Activated CD4-positive, alpha-beta T cell treated with anti-CD3 and anti-CD28 coated beads, Interleukin-2, amount 10 ng/mL, durations not matched to agents 7 days and 5 days (primary cell): ENCODE measurements at regions not wholly inside any gene's neighbourhood (a gene's known extent, or its start where the extent isn't known, plus 50 kb on each side); places are given as distances from the start of the nearest gene placed in this dataset.

Source experiments
- CTCF ChIA-PET: fragments of 350-600 bp; sonication (Branson Sonifier 250); formaldehyde crosslinking; loops from one replicate; lab custom pipeline; 2021; ENCODE audit warnings: antibody characterized with exemption; lab: Charles Lee
- POLR2A ChIA-PET: fragments of 350-600 bp; sonication (Branson Sonifier 250); formaldehyde crosslinking; loops from one replicate; lab custom pipeline; 2021; ENCODE audit warnings: antibody characterized with exemption; lab: Charles Lee
- DNase-seq: peaks from one replicate; pipeline ENCODE4 v3.0.0-alpha.2; 2020
- H3K27ac Mint-ChIP-seq: one replicate; pipeline ENCODE4 v1.8.0; 2021; ENCODE audit warnings: mild to moderate bottlenecking, moderate library complexity, mixed read lengths
- H3K27me3 Mint-ChIP-seq: one replicate; pipeline ENCODE4 v1.8.0; 2021; ENCODE audit warnings: mixed read lengths
- H3K36me3 Mint-ChIP-seq: one replicate; pipeline ENCODE4 v1.8.0; 2021; ENCODE audit warnings: low read depth, mixed read lengths
- H3K4me1 Mint-ChIP-seq: one replicate; pipeline ENCODE4 v1.8.0; 2021; ENCODE audit warnings: mixed read lengths
- H3K4me3 Mint-ChIP-seq: one replicate; pipeline ENCODE4 v1.8.0; 2021; ENCODE audit warnings: mild to moderate bottlenecking, moderate library complexity, mixed read lengths
- H3K9me3 Mint-ChIP-seq: one replicate; pipeline ENCODE4 v1.8.0; 2021; ENCODE audit warnings: mixed read lengths

DNA sequence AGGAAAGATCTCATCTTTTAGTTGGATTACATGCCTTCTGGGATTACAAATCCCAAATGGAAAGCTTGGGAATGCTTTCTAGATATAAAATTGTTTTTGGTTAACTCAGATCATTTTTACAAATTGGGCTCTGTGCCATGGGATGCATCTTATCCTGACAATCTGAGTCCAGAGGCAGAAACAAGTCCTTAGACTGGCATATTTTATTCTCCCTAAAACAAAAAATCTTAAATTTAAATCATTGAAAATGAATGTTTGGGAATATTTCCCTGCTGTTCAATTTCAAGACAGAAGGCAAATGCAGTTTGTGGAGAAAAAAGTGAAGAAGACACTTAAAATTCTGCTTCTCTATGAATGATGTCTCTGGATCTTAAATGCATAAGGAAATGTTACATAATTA lies 456.6 kb upstream of the GOT2 start:
- H3K27me3 Mint-ChIP-seq, result no peaks in the 10 kb centered on the region
- POLR2A ChIA-PET, result no interaction called here
- H3K4me3 Mint-ChIP-seq, result no peak overlapping the region

DNA sequence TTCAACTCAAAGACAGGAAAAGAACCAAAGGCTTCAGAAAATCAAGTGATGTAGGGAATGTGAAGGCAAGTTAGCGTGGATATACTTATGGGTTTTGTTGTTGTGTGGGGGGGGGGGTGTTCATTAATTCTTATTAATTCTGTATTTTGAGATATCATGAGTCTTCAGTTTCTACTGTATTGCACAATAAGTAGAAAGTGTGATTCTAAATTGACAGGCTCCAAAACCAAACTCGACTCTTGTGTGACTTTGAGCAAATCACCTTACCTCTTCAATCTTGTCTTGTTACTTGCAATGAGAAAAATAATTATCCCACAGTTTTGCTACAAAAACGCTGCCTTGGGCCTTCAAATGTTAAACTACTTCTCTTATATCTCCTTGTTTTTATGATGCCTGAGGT lies 453.9 kb upstream of the GOT2 start:
- no peaks in the 10 kb centered on the region for H3K4me1 Mint-ChIP-seq
- no peaks in the 10 kb centered on the region for H3K36me3 Mint-ChIP-seq
- no peak overlapping the region for H3K27ac Mint-ChIP-seq
- no peak for DNase-seq
- no peak overlapping the region for H3K4me3 Mint-ChIP-seq
- peaks cover 2% of the 10 kb centered on the region for H3K9me3 Mint-ChIP-seq
- POLR2A ChIA-PET, result no interaction called here
- no peaks in the 10 kb centered on the region for H3K27me3 Mint-ChIP-seq
- CTCF ChIA-PET, result no interaction called here

More for the DNA sequence above, 456.6 kb upstream of the GOT2 start:
- no peak for DNase-seq
- H3K4me1 Mint-ChIP-seq, result no peaks in the 10 kb centered on the region
- peaks cover 2% of the 10 kb centered on the region for H3K9me3 Mint-ChIP-seq
- H3K36me3 Mint-ChIP-seq, result no peaks in the 10 kb centered on the region
- H3K27ac Mint-ChIP-seq, result no peak overlapping the region
- CTCF ChIA-PET, result no interaction called here

DNA sequence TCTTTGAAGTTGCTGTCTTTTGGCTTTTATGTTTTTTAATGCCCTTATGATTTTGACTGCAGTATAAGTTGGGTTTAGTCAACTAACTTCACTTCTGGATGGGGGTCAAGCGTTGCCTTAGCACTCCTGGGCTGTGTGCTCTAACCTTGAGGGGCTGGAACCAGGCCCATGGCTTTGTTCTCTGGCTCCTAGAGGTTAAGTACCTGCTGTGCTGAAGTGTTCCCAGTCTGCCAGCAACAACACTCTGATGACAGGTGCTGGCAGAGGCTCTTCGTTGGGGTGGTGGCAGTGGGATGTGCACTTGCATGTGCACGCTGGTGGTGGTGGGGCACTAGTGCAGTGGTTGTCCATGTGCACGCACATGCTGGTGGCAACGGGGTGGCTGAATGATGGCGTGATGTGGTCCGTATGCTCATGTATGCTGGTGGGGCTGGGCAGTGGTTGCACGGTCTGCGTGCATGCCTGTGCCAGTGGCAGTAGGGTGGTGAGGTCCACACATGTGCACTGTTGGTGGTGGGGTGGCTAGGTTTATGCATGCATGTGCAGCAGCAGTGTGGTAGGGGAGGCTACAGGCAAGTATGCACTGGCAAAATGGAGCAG lies 447.8 kb upstream of the GOT2 start:
- no peak overlapping the region for H3K4me3 Mint-ChIP-seq
- no peaks in the 10 kb centered on the region for H3K4me1 Mint-ChIP-seq
- DNase-seq, result no peak
- H3K9me3 Mint-ChIP-seq, result peaks cover 2% of the 10 kb centered on the region
- ChIA-PET CTCF (no interaction called here), POLR2A (no interaction called here)
- H3K27ac Mint-ChIP-seq, result no peak overlapping the region
- H3K27me3 Mint-ChIP-seq, result no peaks in the 10 kb centered on the region
- H3K36me3 Mint-ChIP-seq, result no peaks in the 10 kb centered on the region

DNA sequence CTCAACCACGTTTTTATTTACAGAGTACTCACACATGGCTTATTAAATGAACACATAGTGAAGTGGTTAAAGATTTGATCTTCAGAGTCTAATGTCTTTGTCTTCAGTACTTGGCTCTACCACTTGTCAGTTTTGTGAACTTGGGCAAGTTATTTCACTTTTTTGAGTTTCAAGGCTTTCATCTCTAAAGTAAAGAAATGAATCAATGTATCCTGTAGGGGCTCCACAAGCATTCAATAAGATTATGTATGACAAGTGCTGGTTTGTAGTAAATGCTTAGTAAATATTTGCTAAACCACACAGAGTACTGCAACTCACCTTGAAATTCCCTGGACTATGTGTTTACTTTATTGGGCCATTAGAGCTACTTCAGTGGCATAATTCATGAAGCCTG lies 446.0 kb upstream of the GOT2 start:
- Mint-ChIP-seq H3K36me3 (no peaks in the 10 kb centered on the region), H3K9me3 (no peaks in the 10 kb centered on the region), H3K4me3 (no peak overlapping the region), H3K4me1 (no peaks in the 10 kb centered on the region), H3K27ac (no peak overlapping the region), H3K27me3 (no peaks in the 10 kb centered on the region)
- ChIA-PET CTCF (no interaction called here), POLR2A (no interaction called here)
- DNase-seq, result no peak

DNA sequence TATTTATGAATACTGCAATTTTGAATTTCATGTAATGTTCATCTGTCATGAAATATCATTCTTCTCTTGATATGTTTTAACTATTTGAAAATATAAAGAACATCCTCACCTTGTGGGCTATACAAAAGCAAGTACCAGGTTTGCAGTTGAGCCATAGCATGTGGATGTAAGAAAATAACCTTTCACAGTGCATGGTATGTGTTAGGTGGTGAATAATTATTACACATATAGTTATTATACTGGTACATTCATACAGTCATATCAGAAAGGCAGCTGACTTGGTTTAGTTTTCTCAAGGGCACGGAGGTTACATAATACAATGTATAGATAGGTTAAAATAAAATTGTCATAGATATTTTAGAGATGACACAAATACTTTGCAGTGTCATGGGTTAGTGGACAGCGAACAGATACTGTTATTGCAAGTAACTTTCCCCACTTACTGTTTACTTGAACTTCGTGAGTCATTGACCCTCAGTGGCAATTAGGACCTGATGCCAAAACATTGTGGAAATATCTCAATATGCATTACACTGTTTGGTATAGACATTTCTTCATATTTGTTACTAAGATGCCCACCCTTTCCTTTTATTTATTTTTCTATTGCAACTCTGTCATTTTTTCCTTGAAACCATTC lies 445.4 kb upstream of the GOT2 start:
- no peak overlapping the region for H3K27ac Mint-ChIP-seq
- H3K36me3 Mint-ChIP-seq, result no peaks in the 10 kb centered on the region
- no peaks in the 10 kb centered on the region for H3K27me3 Mint-ChIP-seq
- ChIA-PET POLR2A (no interaction called here), CTCF (no interaction called here)
- H3K4me3 Mint-ChIP-seq, result no peak overlapping the region
- H3K9me3 Mint-ChIP-seq, result no peaks in the 10 kb centered on the region
- no peak for DNase-seq
- no peaks in the 10 kb centered on the region for H3K4me1 Mint-ChIP-seq

DNA sequence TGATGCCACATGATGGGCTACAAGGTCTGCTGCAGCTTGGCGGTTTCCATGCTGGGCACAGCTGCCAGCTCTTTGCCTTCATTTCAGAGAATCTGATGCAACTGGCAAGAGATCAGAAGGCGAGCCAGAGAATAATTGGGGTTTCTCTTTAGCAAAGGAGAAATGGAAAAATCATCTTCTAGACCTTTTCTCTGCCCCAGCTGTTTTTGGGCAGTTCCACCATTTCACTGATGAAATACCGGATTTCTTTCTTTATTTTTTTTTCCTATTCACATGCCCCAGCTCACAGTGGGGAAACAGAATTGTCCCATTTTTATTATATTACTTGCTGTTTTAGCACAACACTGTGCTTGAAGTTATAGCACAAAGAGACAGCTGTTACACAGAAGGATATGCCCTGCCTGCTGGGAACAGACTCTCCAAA lies 439.3 kb upstream of the GOT2 start:
- CTCF ChIA-PET, result interaction anchor here (0.5 kb wide), 1 partner anchor 119 kb away, joined by 3 read pairs; no protein-coding TSS in a partner anchor
- POLR2A ChIA-PET, result no interaction called here
- H3K27ac Mint-ChIP-seq, result no peak overlapping the region
- H3K4me3 Mint-ChIP-seq, result no peak overlapping the region
- no peaks in the 10 kb centered on the region for H3K9me3 Mint-ChIP-seq
- DNase-seq, result no peak
- H3K36me3 Mint-ChIP-seq, result no peaks in the 10 kb centered on the region
- no peaks in the 10 kb centered on the region for H3K4me1 Mint-ChIP-seq
- H3K27me3 Mint-ChIP-seq, result no peaks in the 10 kb centered on the region

DNA sequence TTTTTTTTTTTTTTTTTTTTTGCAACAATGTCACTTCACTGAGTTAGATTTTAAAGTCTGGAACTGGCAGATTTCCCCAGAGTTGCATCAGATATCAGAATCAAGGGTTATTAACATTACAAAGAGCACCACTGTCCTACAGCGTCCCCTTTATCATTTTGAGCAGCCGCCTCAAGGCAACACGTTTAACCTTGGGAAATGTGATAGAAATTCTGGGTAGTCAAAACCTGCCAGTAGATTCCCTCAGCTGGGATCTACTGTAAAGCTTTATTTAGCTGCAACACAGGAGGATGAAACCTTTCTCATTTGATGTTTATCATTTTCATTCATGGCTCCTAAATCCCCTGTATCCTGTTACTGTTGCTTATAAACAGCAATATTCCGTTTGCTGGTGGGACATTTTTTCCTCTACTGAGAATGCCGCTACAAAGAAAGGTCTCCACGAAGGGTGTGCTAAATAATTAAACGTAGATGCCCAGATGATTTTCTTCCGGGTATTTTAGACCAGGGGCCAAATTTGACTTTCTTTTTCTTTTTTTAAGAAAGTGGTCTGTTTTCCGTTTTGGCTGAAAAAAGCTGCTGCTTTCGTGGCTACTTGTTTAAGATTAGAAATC lies 436.1 kb upstream of the GOT2 start:
- CTCF ChIA-PET, result interaction anchor here (0.6 kb wide), 1 partner anchor 164 kb away, joined by 3 read pairs; no protein-coding TSS in a partner anchor
- Mint-ChIP-seq H3K9me3 (no peaks in the 10 kb centered on the region), H3K4me3 (no peak overlapping the region), H3K27ac (no peak overlapping the region), H3K27me3 (no peaks in the 10 kb centered on the region), H3K4me1 (no peaks in the 10 kb centered on the region), H3K36me3 (no peaks in the 10 kb centered on the region)
- DNase-seq, result no peak
- POLR2A ChIA-PET, result no interaction called here

DNA sequence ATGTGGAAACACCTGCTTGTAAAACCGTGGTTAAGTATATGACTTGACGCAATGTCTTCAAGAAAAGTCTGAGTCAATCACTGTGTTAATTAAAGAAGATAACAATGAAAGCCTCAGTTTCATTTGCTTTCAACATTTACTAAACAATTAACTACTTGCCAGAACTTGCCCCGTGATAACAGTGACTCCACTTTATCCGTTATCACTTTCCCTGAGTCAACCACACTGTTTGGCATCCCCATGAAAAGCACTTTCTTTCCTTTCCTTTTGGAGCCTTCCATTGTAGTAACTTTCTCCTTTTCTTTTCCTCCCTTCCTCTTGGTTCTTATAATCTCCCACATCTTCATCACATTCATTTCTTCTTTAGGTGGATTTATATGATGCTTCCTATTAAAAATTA lies 435.1 kb upstream of the GOT2 start:
- Mint-ChIP-seq H3K4me1 (no peaks in the 10 kb centered on the region), H3K9me3 (no peaks in the 10 kb centered on the region), H3K36me3 (no peaks in the 10 kb centered on the region), H3K27ac (no peak overlapping the region), H3K27me3 (no peaks in the 10 kb centered on the region), H3K4me3 (no peak overlapping the region)
- ChIA-PET CTCF (no interaction called here), POLR2A (no interaction called here)
- DNase-seq, result no peak

DNA sequence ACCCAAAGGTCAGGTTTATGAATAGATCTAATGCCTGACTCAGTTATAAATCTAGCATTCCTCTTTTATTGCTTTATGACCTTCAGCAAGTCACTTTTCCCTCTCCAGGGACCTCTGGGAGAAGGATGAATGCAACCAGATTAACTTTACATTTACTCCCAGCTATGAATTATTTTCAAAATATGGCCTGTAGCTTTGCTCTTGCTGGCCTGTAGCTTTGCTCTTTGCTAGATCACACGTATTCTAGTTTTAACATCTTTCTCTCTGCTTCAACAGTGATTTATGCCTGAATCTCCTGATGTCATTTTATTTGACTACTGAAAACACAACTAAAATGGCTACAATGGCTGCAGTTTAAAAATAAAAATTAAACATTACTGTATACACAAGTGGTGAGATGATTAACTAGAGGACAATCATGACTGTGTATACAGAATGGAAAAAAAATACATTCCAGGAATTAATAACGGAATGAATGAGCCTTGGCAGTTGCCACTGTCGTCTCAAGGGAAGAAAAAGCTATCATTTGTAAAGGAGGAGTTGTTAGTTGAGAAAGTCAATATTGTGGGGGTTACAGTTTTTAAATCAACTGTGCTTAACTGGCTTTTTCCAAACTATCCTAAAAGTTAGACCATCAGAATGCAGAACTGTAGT lies 434.5 kb upstream of the GOT2 start:
- no peaks in the 10 kb centered on the region for H3K27me3 Mint-ChIP-seq
- no peaks in the 10 kb centered on the region for H3K36me3 Mint-ChIP-seq
- H3K4me3 Mint-ChIP-seq, result no peak overlapping the region
- no peaks in the 10 kb centered on the region for H3K9me3 Mint-ChIP-seq
- CTCF ChIA-PET, result no interaction called here
- H3K4me1 Mint-ChIP-seq, result no peaks in the 10 kb centered on the region
- H3K27ac Mint-ChIP-seq, result no peak overlapping the region
- no peak for DNase-seq
- POLR2A ChIA-PET, result no interaction called here

DNA sequence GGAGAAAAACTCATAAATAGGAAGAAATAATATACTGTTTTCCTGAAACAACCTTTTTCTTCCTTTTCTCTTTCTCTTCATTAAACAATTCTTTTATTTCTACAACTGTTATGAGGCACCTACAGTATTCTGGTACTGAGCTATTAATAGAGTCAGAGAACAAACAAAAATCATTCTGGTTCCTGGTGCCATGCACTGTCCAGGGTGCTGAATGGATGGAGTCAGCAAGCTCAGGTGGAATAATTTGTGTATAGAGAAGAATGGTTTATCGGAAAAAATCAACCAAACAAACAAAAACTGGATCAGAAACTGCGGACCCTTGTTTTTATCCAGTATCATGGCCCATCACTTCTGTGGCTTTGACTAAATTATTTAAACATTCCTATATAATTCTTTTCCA lies 430.3 kb upstream of the GOT2 start:
- no peaks in the 10 kb centered on the region for H3K36me3 Mint-ChIP-seq
- H3K4me3 Mint-ChIP-seq, result no peak overlapping the region
- CTCF ChIA-PET, result no interaction called here

DNA sequence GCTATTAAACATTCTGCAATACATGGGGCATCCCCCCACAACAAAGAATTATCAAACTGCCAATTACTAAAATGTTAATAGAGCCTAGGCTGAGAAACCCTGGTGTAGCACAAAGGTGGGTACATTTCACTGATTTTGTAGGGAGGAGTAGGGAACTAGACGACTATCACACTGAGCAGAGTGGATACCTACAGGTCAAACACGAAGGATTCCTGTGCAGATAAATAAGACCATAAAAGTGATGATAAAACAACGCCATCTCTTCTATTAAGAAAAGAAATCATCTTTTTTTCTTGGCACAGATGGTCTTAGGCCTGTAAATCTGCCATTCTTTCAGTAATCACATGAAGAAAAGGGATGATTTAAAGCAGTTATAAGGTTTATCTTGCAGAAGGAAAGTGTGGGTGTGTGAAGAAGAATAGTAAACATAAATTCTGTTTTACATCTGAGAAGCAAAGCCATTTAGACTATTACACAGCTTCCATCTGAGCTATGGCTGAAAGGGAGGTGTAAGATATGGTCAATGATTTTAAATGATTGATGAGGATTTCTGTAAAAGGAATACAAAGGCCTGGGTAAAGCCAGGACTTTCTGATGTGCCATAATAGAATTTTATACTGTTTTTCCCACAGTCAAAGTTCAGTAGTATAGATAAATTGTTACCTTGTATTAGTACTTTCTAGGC lies 429.4 kb upstream of the GOT2 start:
- ChIA-PET POLR2A (no interaction called here), CTCF (no interaction called here)
- H3K36me3 Mint-ChIP-seq, result no peaks in the 10 kb centered on the region
- no peak overlapping the region for H3K27ac Mint-ChIP-seq
- no peaks in the 10 kb centered on the region for H3K9me3 Mint-ChIP-seq
- H3K4me3 Mint-ChIP-seq, result no peak overlapping the region
- no peaks in the 10 kb centered on the region for H3K27me3 Mint-ChIP-seq
- no peak for DNase-seq
- no peaks in the 10 kb centered on the region for H3K4me1 Mint-ChIP-seq

More for the DNA sequence above, 430.3 kb upstream of the GOT2 start:
- H3K27me3 Mint-ChIP-seq, result no peaks in the 10 kb centered on the region
- no peak for DNase-seq
- H3K27ac Mint-ChIP-seq, result no peak overlapping the region
- no peaks in the 10 kb centered on the region for H3K9me3 Mint-ChIP-seq
- no peaks in the 10 kb centered on the region for H3K4me1 Mint-ChIP-seq
- POLR2A ChIA-PET, result no interaction called here

DNA sequence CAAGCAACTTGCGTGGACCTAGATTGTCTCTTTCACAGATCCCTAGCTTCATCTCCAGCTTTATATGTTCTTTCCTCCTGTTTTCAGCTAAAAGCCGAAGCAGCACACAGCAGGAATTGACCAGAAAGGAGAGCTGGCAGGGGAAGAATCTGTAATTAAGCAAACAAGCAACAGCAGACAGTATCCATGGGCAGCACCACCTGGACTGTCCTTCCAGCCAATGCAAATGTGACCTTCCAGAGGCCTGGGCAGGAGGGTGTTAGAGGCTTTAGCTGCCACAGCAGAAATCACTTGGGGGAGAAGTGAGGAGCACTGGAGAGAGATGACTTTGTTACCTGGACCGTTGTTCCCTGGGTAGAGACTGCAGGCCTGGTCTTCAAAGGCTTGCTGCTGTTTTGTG lies 427.6 kb upstream of the GOT2 start:
- ChIA-PET CTCF (interaction anchor here (0.6 kb wide), 1 partner anchor 85 kb away, joined by 3 read pairs; no protein-coding TSS in a partner anchor), POLR2A (no interaction called here)
- no peaks in the 10 kb centered on the region for H3K36me3 Mint-ChIP-seq
- H3K27ac Mint-ChIP-seq, result no peak overlapping the region
- H3K27me3 Mint-ChIP-seq, result no peaks in the 10 kb centered on the region
- DNase-seq, result no peak
- H3K4me1 Mint-ChIP-seq, result no peaks in the 10 kb centered on the region
- H3K4me3 Mint-ChIP-seq, result no peak overlapping the region
- H3K9me3 Mint-ChIP-seq, result no peaks in the 10 kb centered on the region

DNA sequence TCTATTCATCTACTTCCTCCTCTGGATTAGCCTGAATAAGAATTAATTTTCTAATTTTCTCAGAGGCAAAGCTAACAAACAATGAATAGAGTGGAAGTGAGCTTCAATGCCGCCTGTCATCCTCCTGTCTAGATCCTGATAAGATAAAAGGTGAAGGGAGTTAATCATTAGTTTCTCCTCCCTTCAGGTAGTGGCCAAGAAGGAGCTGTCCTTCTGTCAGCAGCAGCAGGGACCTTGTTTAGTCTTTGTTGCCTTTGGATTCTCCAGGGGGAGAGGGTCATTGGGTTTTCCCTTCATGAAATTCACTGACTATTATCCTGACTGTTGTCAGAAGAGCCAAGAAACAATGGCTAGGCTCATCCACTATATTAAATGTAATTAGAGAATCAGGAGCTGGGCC lies 420.2 kb upstream of the GOT2 start:
- DNase-seq, result no peak
- ChIA-PET POLR2A (no interaction called here), CTCF (no interaction called here)
- H3K4me3 Mint-ChIP-seq, result no peak overlapping the region
- no peaks in the 10 kb centered on the region for H3K27me3 Mint-ChIP-seq
- no peak overlapping the region for H3K27ac Mint-ChIP-seq
- no peaks in the 10 kb centered on the region for H3K36me3 Mint-ChIP-seq
- H3K9me3 Mint-ChIP-seq, result no peaks in the 10 kb centered on the region
- H3K4me1 Mint-ChIP-seq, result no peaks in the 10 kb centered on the region
